ENCODE measurements at regions not wholly inside any gene's neighbourhood (a gene's known extent, or its start where the extent isn't known, plus 50 kb on each side); places are given as distances from the start of the nearest gene placed in this dataset.

DNA sequence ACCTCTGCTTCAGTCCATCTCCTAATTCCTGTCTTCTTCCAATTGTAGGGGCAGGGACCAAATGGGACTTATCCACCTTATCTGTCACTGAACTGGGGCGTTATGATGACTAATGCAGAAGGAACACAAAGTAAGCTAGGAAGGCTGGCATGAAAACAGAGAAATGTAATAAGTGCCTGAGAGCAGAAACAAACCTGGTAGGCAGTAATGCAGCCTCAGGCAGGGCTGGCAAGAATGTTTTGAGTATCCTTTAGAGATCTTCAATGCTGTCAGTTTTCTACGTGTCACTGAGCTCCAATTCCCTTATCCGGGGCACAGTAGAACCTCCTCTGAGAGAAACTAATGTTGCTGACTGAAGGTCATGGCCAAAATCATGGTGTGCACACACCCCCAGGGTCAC is 246.2 kb upstream of the TBL1XR1 start:
- no peak overlapping the region for H3K27ac ChIP-seq
- TF ChIP-seq, protein P1, sequence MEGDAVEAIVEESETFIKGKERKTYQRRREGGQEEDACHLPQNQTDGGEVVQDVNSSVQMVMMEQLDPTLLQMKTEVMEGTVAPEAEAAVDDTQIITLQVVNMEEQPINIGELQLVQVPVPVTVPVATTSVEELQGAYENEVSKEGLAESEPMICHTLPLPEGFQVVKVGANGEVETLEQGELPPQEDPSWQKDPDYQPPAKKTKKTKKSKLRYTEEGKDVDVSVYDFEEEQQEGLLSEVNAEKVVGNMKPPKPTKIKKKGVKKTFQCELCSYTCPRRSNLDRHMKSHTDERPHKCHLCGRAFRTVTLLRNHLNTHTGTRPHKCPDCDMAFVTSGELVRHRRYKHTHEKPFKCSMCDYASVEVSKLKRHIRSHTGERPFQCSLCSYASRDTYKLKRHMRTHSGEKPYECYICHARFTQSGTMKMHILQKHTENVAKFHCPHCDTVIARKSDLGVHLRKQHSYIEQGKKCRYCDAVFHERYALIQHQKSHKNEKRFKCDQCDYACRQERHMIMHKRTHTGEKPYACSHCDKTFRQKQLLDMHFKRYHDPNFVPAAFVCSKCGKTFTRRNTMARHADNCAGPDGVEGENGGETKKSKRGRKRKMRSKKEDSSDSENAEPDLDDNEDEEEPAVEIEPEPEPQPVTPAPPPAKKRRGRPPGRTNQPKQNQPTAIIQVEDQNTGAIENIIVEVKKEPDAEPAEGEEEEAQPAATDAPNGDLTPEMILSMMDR (conservative IDR thresholded peaks at IDR 0.05) = no peak
- no peak for TF ChIP-seq ZFX (IDR thresholded peaks at IDR 0.05)

DNA sequence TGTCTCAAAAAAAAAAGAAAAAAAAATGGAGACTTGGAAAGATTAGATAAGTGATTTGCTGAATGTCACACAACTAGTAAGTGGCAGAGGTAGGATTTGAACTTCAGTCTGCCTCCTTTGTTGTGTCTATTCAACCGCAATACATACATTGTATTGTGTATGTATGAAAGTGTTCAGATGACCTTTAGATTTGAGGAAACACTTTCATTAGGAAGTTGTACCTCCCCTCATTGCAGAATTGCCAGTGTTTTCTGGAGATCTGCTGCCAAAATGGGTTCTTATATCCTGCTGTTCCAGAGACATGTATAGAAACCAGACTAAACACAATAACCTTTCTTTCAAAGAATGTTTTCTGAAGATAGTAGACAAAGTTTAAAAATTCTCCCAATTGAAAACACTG is 247.4 kb upstream of the TBL1XR1 start:
- TF ChIP-seq ZFX (IDR thresholded peaks at IDR 0.05) = no peak
- TF ChIP-seq, protein P1 (conservative IDR thresholded peaks at IDR 0.05) = no peak
- no peak overlapping the region for H3K27ac ChIP-seq

DNA sequence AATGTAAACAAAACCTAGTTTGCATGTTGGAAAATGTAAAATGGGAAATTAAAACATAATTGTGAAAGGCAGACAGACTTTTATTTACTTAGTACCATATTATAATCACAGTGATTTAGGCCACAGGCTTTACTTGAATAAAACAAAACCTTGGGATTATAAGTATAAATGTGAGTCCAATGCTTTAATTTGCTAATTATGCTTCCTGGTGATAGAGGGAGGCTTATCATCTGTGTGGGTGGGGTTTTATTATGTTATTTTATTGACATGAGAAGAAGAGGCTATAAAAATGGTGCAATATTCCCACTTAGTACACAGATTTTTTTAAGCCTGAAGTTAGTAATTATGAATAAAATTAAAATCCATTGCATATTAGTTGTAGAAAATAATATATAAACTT is 248.3 kb upstream of the TBL1XR1 start:
- H3K27ac ChIP-seq = no peak overlapping the region
- no peak for TF ChIP-seq ZFX (IDR thresholded peaks at IDR 0.05)
- TF ChIP-seq, protein P1 (conservative IDR thresholded peaks at IDR 0.05) = no peak

DNA sequence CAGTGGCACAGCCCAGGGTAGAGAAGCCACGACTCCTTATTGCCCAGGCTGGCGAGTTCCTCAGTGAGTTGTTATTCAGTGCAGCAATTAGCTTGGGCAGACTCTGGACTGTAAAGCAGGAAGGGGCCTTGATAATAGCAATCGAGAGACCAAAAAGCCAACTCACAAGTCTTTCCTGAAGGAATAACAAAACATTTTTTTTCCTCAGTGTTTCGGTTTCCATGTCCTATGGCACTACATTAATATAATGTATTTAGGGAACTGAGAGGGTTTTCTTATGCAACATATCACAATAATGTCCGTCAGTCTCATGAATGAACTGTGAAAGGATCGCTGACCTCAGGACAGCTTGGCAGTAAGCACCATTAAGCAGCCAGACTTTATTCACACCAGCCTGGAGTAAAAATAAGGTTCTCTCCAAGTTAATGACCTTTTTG is 248.9 kb upstream of the TBL1XR1 start:
- no peak overlapping the region for H3K27ac ChIP-seq
- TF ChIP-seq, protein P1 (conservative IDR thresholded peaks at IDR 0.05) = no peak
- TF ChIP-seq ZFX (IDR thresholded peaks at IDR 0.05) = no peak

DNA sequence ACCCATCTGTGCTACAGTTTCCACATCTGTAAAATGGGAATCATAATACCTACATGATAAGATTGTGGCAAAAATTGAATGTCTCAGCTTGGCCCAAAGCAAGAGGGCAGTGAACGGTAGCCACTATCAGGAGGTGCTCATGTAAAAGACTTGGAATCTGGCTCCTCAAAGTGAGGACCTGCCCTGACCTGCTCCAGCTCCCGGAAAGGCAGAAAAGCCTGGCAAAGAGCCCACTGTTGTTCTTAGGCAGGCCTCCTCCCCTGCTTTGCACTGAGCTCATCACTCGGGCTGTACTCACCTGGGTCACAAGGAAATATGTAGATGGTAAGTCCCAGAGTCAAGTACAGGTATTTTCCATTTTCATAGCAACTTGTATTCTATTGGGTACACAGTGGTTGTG is 250.7 kb upstream of the TBL1XR1 start:
- peak overlapping the region; percentile 30 for H3K27ac ChIP-seq
- TF ChIP-seq, protein P1 (conservative IDR thresholded peaks at IDR 0.05) = no peak
- no peak for TF ChIP-seq ZFX (IDR thresholded peaks at IDR 0.05)

DNA sequence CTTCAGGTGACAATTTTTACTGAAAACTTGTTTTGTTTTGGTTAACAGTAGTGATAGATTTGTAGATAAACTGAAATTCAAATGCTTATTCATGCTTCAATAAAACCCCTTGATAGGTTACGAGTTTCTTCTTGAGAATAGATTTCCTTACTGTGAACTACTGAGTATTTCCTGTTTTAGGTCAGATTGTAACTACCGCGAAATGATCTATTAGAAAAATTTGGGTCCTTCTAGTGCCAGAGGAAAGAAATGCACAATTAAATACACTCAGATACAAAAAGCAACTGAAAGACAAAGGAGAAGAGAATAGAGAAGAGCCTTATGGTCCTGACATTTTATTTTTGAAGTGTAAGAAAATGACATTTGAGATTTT is 251.7 kb upstream of the TBL1XR1 start:
- H3K27ac ChIP-seq = no peak overlapping the region
- TF ChIP-seq, protein P1 (conservative IDR thresholded peaks at IDR 0.05) = no peak
- no peak for TF ChIP-seq ZFX (IDR thresholded peaks at IDR 0.05)

DNA sequence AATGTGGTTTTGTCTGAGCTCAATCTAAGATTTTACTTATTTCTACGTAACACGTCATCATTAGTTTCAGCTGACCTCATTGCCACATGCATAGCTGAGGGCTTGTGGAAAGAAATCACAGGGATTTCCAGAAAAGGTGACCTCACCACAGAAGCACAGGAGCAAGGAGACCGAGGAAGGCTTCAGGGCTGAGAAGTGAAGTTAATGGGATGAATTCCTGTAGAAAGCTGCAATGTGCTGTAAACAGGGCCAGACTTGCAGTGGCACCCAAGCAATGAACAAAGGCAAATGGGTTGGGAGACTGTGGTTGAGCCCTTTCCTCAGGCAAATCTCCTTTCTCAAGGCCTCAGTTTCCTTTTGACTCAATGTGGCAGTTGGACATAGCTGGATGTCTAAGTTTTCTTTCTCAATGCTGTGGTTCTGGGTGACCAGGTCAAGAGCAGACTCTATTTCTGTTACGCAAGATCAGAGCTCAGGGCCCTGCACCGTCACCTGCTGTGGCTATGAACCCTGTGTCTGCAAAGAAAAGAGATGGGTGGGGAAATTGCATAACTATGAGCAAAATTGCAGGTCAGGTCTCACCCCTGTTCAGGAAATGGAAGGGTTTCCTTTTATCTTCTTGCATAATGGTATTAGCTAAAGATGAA is 252.2 kb upstream of the TBL1XR1 start:
- no peak overlapping the region for H3K27ac ChIP-seq

More for the DNA sequence above, 252.2 kb upstream of the TBL1XR1 start:
- TF ChIP-seq, protein P1 (conservative IDR thresholded peaks at IDR 0.05) = no peak
- TF ChIP-seq ZFX (IDR thresholded peaks at IDR 0.05) = no peak

Measured in C4-2B (cell line).